GM19397 (cell line): ENCODE measurements at regions not wholly inside any gene's neighbourhood (a gene's known extent, or its start where the extent isn't known, plus 50 kb on each side); places are given as distances from the start of the nearest gene placed in this dataset.
"Not testable (repeated sequence)": the region's sequence is repeated elsewhere in the genome, so short reads cannot be mapped to it uniquely, and the experiment has no call there.

Experiments
- ATAC-seq: cut with Tn5 transposase; IDR thresholded peaks from one replicate; pipeline ENCODE4 v1.9.1; 2021; ENCODE audit warnings: mild to moderate bottlenecking, moderate library complexity; ENCODE audit not compliant: unreplicated experiment

DNA sequence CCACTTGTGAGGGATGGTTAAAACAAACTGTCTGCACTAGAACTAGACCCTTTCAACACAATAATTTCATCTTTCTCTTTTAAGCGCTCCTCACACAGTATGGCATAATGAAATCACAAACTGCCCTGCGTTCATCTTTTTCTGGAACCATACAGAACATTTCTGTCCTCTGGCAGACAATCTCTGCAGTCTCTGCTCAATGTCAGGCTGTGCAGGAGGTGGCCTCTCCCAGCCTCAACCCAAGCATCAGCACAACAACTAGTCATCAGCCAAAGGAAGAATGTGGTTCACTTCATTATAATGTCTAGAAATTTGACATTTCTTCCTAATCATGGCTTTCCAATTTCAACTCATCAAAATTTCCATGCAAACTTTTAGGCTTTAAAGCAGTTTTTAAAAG lies 125.1 kb upstream of the STARD13 start:
- ATAC-seq = no peak

DNA sequence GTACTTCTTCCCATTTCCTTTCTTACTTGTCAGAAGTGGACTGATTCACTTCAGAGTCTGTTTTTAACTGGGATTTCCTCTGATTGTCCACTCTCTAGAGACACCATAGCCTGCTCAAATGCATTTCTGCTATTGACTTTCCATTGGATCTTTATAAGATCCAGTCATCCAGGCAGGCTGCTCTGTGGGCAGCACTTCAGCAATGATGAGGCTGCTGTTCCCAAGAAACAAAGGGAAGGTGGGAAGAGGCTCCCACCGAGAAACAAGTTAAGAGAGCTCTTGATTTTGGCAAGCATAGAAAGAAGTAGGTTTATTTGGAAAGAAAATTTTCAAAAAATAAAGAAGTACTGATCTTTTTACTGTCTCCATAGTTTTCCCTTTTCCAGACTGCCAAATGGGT lies 125.8 kb upstream of the STARD13 start:
- no peak for ATAC-seq

DNA sequence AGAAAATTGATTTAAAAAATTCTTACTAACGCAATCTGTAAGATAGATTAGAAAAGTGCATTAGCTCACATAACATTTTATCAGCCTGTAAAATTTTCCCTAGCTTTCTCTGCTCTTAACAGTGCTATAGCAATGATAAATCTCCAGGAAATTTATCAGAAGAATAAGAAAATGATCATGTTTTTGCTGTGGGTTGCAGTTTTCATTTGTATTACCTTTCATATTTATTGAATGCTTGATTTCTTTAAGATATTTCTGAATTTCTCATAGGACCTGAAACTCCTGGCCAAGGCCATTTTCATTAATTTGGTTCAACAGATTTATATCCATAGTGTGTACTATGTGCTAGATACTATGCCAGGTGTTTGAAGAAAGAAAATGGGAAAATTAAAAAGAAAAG lies 130.3 kb upstream of the STARD13 start:
- no peak for ATAC-seq

DNA sequence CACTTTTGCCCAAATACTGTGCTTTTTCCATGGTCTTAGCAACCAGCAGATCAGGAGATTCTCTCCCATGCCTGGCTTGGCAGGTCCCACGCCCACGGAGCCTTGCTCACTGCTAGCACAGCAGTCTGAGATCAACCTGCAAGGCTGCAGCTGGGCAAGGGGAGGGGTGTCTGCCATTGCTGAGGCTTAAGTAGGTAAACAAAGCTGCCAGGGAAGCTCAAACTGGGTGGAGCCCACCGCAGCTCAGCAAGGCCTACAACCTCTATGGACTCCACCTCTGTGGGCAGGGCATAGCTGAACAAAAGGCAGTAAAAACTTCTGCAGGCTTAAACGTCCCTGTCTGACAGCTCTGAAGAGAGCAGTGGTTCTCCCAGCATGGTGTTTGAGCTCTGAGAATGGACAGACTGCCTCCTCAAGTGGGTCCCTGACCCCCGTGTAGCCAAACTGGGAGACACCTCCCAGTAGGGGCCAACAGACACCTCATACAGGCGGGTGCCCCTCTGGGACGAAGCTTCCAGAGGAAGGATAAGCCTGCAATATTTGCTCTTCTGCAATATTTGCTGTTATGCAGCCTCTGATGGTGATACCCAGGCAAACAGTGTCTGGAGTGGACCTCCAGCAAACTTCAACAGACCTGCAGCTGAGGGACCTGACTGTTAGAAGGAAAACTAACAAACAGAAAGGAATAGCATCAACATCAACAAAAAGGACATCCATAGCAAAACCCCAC lies 132.8 kb upstream of the STARD13 start:
- not testable (repeated sequence) for ATAC-seq

DNA sequence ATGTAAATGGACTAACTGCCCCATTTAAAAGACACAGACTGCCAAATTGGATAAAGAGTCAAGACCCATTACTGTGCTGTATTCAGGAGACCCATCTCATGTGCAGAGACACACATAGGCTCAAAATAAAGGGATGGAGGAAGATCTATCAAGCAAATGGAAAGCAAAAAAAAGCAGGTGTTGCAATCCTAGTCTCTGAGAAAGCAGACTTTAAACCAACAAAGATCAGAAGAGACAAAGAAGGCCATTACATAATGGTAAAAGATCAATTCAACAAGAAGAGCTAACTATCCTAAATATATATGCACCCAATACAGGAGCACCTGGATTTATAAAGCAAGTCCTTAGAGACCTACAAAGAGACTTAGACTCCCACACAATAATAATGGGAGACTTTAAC lies 134.6 kb upstream of the STARD13 start:
- not testable (repeated sequence) for ATAC-seq

GRCh38 chr13:33426131-33426530 lies 140.6 kb upstream of the STARD13 start:
- no peak for ATAC-seq

DNA sequence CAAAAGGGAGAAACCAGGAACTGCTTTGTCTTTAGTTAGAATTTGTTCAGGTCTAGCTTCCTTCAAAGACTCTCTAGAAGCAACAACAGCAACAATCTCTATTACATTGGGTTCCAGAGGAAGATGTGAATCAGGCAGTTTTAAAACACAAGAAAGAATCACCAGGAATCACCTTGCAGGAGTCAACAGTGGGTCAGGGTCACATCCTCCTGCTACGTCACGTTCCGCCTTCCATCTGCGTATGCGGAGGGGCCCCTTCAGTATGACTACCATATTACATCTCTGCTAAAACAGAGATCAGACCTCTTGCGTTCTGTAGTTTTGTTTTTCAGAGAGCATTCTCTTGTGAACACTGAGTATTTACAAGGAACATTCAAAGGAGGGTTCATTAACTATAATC lies 147.8 kb upstream of the STARD13 start:
- ATAC-seq = no peak

DNA sequence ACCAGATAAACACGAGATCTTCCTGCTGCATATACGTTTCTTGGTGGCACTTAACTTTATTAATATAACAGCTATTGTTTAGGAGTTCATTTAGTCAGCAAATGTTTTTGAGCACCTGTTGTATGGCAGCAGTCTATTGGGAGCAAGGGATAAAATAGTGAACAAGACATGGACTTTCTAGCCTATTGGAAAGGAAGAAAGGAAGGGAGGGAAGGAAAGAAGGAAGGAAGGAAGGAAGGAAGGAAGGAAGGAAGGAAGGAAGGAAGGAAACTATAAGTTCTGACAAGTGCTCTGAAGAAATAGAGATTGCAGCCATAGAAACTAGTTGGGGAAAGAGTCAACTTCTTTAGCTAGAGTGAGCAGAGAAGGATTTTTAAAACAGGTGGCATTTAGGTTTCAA lies 149.1 kb upstream of the STARD13 start:
- no peak for ATAC-seq

GRCh38 chr13:33435207-33435606 lies 149.7 kb upstream of the STARD13 start:
- no peak for ATAC-seq

- ATAC-seq = no peak
Measured at GRCh38 chr13:33438918-33439317, 153.4 kb upstream of the STARD13 start.

DNA sequence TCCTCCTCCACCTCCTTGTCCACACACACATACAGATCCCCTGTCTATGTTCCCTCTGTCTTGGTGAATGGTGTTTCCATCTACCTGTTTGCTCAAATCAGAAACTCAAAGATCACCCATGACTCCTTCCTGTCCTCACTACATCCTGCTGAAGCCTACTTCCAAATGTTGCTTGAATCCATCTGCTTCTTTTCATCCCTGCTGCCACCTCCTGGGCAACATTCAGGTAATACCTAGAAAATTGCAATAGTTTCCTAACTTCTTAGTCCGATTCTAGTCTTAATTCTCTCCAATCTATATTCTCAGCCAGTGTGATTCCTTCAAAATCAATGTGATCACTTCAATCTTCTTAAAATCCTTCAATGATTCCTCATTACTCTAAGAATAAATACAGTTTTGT lies 155.5 kb upstream of the STARD13 start:
- no peak for ATAC-seq

DNA sequence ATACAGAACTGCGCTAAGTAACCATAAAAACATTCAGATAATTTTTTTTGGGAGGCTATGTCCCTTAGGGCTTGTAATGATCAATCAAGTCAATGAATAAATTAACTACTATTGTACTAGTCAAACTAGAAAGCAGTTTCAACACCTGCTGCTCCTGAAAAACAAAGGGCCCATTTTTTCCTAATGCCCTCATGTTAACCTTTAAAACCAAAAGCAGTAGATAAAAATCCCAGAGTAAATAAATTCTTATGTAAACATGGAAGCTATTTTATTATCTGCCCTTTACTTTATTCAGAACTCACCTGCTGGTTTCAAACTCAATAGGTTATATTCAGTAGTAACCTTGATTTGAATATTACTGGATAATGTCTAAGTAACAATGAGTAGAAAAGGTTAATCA lies 159.5 kb upstream of the STARD13 start:
- ATAC-seq = no peak

DNA sequence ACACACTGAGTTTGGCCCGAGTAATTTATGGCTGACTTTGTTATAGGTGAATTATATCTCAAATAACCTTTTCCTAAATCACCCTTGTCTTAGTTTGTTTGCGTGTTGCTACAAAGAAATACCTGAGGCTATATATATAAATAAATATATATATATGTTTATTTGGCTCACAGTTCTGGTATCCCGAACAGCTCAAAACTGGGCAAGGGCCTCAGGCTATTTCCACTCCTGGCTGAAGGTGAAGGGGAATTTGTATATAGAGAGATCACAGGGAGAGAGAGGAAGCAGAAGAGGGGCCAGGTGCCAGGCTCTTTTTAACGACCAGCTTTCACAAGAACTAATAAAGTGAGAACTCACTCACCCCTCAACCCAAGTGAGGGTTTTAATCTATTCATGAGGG lies 159.9 kb upstream of the STARD13 start:
- ATAC-seq = no peak

DNA sequence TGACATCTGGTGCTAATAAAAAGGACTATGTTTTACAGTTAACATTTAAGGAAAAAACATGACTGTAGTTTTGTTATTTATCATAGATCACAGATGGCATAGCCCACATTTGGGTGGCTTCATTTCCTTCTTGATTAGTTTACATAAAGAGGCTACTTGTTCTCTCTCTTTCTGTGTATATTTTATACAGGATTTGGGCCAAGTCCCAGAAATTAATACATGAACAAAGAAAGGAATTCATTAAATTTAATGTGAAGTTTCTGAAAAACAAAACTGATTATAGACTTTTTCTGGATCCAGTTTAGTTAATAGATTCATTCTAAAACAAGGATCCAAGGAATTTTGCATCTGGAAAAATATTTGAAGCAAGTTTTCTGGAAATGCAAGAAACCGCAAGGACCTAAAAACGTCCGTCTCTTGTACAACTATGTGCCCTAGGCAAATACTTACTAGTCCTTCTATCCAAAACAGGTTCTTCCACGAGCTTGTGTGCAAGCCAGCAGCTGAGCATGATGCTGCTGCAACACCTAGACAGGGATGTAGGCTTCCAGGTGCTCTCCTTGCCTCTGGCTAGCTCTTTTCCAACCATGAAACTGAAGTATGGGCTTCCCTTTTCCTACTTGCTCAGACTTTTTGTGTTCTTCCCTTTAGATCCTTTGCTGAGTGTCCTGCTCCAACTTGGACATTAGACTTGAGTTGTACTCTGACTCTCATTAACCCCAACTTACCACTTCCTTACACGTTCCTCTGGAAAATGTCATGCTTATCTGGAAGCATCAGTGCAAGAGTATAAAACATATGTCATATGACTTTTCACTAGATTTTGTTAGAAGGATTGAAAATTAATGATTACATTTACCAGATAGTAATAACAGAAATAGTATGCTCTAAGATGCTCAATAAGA lies 161.5 kb upstream of the STARD13 start:
- ATAC-seq = no peak

- ATAC-seq = no peak
Measured at GRCh38 chr13:33448889-33449288, 163.3 kb upstream of the STARD13 start.

DNA sequence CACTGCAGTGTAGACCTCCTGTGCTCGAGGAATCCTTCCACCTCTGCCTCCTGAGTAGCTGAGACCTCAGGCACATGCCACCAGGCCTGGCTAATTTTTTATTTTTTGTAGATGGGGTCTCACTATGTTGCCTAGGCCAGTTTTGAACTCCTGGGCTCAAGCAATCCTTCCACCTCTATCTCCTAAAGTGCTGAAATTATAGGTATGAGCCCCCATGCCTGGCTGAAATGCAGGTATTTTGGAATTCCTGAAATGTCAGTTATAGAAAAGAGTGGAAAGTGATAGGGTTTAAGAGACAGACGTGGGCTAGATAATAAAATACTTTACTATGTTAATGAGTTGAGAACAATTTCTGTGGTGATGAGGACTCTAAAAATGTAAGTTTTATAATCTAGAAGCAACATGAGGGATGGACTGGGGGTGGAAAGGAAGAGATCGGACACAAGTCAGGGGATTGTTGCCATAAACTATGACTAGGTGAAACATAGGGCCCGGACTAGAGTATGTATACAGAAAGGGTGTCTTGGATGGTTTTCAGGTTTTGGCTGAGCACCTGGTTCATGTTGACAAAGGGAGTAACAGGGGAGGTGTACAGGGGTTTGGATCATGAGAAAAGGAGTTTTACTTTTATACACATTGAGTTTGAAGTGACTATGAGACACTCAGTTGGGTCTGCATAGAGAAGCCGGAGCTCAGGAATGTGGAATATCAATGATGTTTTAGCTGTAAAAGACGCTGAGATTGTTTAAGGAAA lies 165.6 kb upstream of the STARD13 start:
- ATAC-seq = no peak

DNA sequence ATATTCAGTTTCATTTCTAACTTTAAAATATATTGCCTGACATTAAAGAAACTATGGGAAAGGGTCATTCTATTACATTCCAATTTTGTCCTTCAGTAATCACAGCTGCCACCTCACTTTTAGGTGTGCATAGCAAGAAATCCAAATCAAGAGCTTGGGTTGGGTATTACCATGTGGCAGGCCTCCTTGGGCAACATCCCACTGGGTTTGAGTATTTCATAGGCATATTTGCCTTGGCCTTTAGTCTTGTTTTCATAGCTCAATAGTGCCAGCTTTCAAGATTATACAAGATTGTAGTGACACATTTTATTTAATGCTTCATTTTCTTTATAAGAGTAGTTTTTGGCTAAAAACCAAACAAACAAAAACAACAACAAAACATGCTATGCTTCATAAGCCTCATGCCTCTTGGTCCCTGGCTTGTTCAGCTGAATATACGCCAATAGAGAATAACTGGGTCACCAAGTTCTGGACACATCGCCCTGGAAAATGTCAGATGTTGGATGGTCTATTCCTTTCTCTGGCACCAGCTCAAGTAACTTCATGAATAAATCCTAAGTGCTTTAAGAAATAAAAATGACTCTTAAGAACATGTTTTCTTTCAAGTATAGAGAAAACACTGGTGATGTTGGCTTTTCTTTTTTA lies 167.4 kb upstream of the STARD13 start:
- ATAC-seq = no peak

DNA sequence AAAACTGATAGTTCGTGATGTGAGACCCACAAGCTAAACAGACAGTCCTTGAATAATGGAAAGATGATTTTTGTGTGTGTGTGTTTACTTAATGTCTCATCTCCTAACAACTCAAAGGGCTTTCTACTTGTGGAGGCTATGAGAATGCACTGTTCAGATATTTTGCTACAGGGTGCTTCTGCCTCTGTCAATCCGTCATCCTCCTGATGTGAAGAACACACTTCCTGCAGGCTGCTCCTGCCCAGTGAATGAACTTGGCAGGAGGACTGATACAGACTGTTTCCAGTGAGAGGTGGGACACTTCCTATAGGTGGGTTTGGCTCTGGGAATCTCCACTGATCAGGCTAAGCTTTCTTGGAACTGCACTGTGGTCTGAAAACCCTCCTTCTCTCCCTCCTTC lies 168.4 kb upstream of the STARD13 start:
- no peak for ATAC-seq

- no peak for ATAC-seq
Measured at GRCh38 chr13:33454844-33455705, 169.5 kb upstream of the STARD13 start.

- ATAC-seq = no peak
Measured at GRCh38 chr13:33459702-33460101, 174.1 kb upstream of the STARD13 start.
